Activated CD8-positive, alpha-beta memory T cell treated with anti-CD3 and anti-CD28 coated beads, Interleukin-2, amount 50 U/mL, for 1 hour (primary cell): ENCODE measurements at regions not wholly inside any gene's neighbourhood (a gene's known extent, or its start where the extent isn't known, plus 50 kb on each side); places are given as distances from the start of the nearest gene placed in this dataset.
"Not testable (repeated sequence)": the region's sequence is repeated elsewhere in the genome, so short reads cannot be mapped to it uniquely, and the experiment has no call there.

Experiments used
- DNase-seq: peaks from one replicate; pipeline ENCODE4 v3.0.0-alpha.2; 2020; ENCODE audit errors: extremely low read depth

DNA sequence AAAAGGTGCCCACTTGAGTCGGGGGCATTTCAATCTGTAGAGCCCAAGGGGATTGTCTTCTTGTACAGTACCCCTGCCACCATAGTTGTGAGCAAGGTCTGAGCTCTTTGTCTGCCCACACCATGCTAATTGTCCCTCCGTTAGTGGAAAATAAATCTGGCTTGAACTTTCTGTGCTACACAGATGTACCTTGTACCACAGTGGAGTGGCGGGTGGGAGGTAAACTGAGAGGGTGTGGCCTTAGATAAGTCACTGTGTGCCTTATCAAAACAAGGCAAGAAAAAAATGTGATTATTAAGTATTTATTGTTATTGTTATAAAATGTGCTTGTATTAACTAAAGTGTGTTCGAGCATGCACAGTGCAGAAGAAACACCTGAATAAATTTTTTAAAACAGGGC lies 242.9 kb upstream of the C2CD4B start:
- DNase-seq: no peak

GRCh38 chr15:62409466-62409865 lies 244.4 kb upstream of the C2CD4B start:
- DNase-seq: no peak

- DNase-seq: no peak
Measured at GRCh38 chr15:62412686-62413085, 247.6 kb upstream of the C2CD4B start.

- no peak for DNase-seq
Measured at GRCh38 chr15:62413153-62413552, 248.1 kb upstream of the C2CD4B start.

GRCh38 chr15:62413786-62414185 lies 248.7 kb upstream of the C2CD4B start:
- DNase-seq: no peak

DNA sequence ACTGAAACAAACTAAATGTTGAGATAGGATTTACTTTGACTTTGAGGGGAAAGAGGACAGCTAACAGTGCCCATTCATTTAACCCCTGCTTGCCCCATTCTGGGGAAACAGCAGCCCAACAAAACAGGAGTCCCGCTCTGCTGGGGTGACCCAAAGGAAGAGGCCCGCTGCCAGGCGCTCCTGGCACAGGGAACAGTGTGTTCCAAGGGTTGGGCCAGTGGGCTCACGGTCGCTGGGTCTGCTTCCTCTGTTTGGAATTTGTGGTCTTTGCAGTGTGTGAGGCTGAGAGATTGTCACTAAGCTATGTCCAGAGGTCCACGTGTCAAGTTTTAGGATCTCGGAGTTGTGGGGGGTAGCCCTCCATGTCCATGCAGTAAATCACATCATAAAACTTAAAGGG lies 250.4 kb upstream of the C2CD4B start:
- no peak for DNase-seq

GRCh38 chr15:62416526-62416925 lies 251.4 kb upstream of the C2CD4B start:
- no peak for DNase-seq

- DNase-seq: no peak
Measured at GRCh38 chr15:62417439-62417838, 252.4 kb upstream of the C2CD4B start.

- DNase-seq: not testable (repeated sequence)
Measured at GRCh38 chr15:62418496-62418895, 253.4 kb upstream of the C2CD4B start.

DNA sequence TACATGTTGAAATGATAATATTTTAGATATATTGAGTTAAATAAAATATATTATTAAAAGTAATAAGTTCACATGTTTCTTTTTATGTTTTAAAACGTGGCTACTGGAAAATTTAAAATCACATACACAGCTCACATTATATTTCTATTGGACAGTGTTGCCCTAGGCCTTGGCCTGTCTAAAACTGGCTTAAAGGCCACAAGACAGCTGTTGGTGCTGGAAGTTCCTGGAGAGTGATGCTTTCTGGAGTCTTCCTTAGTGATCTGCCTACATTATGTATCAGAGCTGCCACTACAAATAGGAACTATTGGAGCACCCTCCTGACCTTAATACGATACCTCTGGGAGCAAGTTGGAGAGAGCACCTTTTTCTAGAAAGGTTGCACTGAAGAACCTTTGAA lies 254.1 kb upstream of the C2CD4B start:
- DNase-seq: no peak

DNA sequence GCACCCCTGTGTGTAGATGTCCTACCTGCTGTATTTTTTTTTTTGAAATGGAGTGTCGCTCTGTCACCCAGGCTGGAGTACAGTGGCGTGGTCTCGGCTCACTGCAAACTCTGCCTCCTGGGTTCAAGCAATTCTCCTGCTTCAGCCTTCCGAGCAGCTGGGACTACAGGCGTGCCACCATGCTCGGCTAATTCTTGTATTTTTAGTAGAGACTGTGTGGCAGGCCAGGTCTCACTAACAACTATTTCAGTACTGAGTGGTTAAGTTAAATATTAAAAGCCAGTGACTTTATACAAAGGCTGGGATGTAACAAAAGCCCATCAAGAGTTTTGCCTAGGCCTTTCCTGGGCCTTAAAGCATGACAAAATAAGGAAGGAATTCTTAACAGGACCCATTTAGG lies 255.3 kb upstream of the C2CD4B start:
- DNase-seq: not testable (repeated sequence)

DNA sequence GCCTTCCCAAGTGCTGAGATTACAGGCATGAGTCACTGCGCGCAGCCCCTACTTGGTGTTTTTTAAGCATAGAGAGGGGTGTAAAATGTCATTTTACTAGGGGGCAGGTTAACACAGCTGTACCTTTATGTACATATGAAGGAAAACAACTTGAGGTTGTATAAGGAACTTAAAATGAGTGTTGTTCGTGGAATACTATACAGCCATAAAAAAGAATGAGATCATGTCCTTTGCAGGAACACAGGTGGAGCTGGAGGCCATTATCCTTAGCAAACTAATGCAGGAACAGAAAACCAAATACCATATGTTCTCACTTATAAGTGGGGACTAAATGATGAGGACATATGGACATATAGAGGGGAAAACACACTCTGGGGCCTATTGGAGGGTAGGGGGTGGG lies 256.2 kb upstream of the C2CD4B start:
- DNase-seq: no peak

DNA sequence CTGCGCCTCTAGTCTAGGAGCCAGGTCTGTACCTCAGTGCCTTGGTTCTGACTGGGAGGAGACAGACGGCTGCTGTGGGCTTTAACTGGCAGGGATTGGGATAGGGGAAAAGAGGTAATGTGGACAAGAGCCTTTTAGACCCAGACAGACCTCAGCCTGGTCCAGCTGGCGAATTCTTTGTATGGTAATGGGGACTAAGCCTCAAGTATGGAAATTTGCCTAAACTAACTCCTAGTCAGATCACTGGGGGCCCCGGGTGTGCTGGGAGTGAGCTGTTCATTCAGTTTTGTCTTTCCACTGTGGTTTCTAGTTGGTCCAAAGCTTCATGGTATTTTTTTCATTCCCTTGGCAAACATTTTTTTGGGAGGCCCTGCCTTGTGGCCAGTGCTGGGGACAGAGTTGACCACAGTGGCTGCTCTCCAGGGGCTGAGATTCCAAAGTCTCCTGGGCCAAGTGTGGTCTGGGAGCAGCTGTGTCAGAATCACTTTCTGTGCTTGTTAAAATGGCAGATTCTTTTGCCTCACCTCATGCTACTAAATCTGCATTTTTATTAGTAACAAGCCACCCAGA lies 261.4 kb upstream of the C2CD4B start:
- no peak for DNase-seq

DNA sequence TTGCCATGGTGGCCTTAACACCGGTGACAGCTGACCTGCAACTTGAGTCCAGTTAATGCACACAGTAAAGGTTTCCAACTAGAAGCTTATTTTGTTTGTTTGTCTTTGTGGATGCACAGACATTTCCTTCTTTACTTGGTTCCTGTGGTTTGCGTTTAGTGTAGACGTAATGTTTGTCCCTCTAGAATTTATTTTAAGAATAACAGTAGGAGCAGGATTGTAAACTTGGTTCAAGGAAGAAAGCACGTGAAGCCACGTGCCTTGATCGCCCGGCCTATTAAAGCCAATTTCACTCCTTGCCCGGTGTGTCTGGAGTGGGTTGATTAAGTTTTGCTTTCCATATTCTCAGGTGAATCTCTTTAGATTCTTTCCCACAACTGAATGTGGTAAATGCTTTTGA lies 263.2 kb upstream of the C2CD4B start:
- no peak for DNase-seq

DNA sequence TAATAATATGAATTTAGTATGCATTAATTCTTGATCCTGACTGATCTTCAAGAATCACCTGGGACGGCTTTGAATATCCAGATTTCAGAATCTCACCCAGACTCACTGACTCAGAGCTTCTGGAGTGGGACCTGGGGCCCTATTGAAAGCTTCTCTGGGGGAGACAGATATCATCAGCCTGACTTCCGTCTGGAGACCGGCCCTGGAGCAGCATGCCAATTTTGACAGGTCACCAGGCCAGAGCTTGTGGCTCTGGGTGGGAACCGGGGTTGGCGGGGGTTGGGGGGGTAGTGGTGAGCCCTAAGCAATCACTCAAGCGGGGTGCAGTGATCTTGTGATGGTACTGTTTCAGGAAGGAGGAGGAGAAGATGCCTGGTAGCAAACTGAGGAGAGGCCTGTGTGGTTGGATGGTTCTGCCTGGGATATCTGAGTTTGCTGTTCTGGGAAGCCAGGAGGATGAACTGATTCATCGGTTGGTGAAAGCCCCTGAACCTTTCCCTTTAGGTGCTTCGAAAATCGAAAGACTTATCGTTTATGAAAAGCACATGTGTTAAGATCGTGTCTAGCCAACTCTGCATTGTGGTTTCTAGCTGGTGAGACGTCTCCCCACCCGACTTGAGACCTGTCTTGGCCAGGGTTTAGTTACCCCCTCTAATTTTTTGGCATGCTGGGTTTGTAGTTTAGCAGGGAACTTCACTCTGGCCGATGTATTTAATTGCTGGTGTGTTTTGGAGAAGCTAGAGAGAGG lies 263.9 kb upstream of the C2CD4B start:
- no peak for DNase-seq

DNA sequence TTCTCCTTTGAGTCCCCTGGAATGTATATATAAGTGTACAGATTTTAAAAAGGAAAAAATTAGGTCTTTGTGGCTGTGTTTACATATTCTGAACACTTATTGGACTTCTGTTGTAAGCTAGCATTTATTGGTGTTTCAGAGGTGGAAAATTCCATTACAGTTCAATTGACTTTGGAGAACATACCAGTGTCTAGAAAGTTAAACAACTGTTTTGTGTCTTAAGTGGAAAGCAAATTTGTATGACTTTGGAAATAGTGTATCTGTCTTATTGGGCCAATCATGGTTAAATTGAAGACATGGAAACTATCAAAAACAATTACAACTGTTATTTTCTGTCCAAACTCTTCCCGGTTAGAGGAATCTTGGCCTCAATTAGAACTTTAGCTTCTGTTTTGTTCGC lies 265.0 kb upstream of the C2CD4B start:
- DNase-seq: no peak

GRCh38 chr15:62430552-62430951 lies 265.5 kb upstream of the C2CD4B start:
- no peak for DNase-seq

DNA sequence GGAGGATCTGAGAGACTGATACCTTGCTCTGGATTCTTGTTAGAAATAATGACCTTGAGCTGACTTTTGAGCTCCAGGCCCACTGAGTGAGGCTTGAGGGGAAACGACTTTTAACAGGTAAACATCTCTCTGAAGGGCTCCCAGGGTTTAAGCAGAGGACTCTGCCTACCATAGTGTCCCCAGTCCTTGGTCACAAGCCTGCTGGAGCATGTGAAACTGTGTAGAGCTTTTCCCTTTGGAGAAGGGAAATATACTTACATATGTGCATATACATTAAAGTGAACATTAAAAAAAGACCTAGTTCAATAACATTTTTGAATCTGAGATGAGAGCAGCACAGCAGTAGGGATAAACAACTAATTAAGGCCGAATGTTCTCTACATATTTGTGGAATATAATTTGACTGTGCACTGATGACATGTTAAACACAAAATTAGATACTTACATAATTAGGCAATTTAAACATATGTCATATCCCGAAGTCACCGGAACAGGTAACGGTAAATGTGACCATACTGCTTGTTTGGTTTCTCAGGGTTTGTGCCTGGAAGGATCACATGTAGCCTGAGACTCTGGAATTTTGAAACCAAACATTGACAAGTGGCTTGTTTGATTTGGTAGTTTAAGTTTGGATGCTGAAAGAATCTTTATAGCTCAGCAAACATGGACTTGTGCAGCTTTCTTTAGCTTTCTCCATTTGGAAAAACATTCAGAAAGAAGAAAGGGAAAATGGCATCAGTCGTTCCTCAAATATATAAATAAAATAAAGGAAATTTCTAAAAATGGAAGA lies 266.1 kb upstream of the C2CD4B start:
- no peak for DNase-seq

- DNase-seq: no peak
Measured at GRCh38 chr15:62431817-62432216, 266.7 kb upstream of the C2CD4B start.

- no peak for DNase-seq
Measured at GRCh38 chr15:62432702-62433398, 267.8 kb upstream of the C2CD4B start.

DNA sequence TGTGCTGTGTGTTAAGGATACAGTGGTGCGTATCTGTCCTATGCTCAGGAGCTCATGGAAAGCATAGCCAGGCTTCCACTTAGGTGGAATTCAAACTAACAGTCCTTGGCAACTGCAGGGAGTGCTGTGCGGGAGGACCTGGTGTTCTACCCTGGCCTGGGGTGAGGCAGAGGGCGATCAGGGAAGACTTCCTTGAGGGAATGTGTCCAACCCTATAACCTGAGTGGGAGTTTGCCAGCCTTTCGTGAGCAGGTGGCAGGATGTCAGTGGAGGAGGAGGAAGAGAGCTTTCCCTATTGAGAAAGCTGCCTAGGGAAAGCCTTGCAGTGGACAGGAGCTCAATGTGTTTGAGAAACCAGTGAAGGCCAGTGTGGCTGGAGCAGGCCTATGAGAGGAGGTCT lies 271.1 kb upstream of the C2CD4B start:
- DNase-seq: no peak

GRCh38 chr15:62437753-62438152 lies 272.7 kb upstream of the C2CD4B start:
- no peak for DNase-seq
